Trophoblast cell (in vitro differentiated cells and primary cell): ENCODE measurements at regions not wholly inside any gene's neighbourhood (a gene's known extent, or its start where the extent isn't known, plus 50 kb on each side); places are given as distances from the start of the nearest gene placed in this dataset.

Source experiments
- DNase-seq, 2 donors: peaks; one replicate each; pipeline ENCODE4 v3.0.0-alpha.2; 2016
- H2AFZ ChIP-seq: 2 replicates; pipeline ENCODE4 v1.6.1; 2013; ENCODE audit warnings: low read length, moderate library complexity, mild to moderate bottlenecking; ENCODE audit not compliant: insufficient read depth, poor library complexity
- H2AK5ac ChIP-seq: 2 replicates; pipeline ENCODE4 v1.6.1; 2013; ENCODE audit warnings: mild to moderate bottlenecking, low read length
- H2BK120ac ChIP-seq: 2 replicates; pipeline ENCODE4 v1.6.1; 2013; ENCODE audit warnings: low read length, mild to moderate bottlenecking, moderate library complexity; ENCODE audit not compliant: insufficient read depth, poor library complexity
- H2BK12ac ChIP-seq: 2 replicates; pipeline ENCODE4 v1.6.1; 2013; ENCODE audit warnings: mild to moderate bottlenecking, low read length, moderate library complexity
- H2BK5ac ChIP-seq: 2 replicates; pipeline ENCODE4 v1.6.1; 2013; ENCODE audit warnings: low read length, low read depth, moderate library complexity, mild to moderate bottlenecking; ENCODE audit not compliant: poor library complexity
- H3K14ac ChIP-seq: 2 replicates; pipeline ENCODE4 v1.6.1; 2013; ENCODE audit warnings: mild to moderate bottlenecking, low read length
- H3K18ac ChIP-seq: 2 replicates; pipeline ENCODE4 v1.6.1; 2013; ENCODE audit warnings: mild to moderate bottlenecking, low read length
- H3K23ac ChIP-seq: 2 replicates; pipeline ENCODE4 v1.6.1; 2013; ENCODE audit warnings: low read length
- H3K27ac ChIP-seq: 2 replicates; pipeline ENCODE4 v1.5.1; 2013; ENCODE audit warnings: low read depth, mild to moderate bottlenecking, inconsistent platforms, low read length, moderate library complexity
- H3K27me3 ChIP-seq: 2 replicates; pipeline ENCODE4 v1.6.1; 2013; ENCODE audit warnings: inconsistent platforms, mild to moderate bottlenecking, low read length, moderate library complexity; ENCODE audit not compliant: insufficient read depth
- H3K36me3 ChIP-seq, 2 experiments: 1 replicate in 1 of 2; 2 replicates in 1 of 2; pipeline ENCODE4 v1.6.1; 2013; ENCODE audit warnings: low read length in 2 of 2, mild to moderate bottlenecking in 2 of 2, moderate library complexity in 1 of 2; ENCODE audit not compliant: insufficient read depth in 2 of 2, control insufficient read depth in 1 of 2
- H3K4ac ChIP-seq: 2 replicates; pipeline ENCODE4 v1.6.1; 2013; ENCODE audit warnings: low read depth, mild to moderate bottlenecking, low read length, moderate library complexity
- H3K4me1 ChIP-seq, 2 experiments: 1 replicate in 1 of 2; 2 replicates in 1 of 2; pipeline ENCODE4 v1.6.1; 2013; ENCODE audit warnings: low read length in 2 of 2, mild to moderate bottlenecking in 2 of 2, moderate library complexity in 1 of 2; ENCODE audit not compliant: insufficient read depth in 2 of 2, control insufficient read depth in 1 of 2
- H3K4me2 ChIP-seq: 2 replicates; pipeline ENCODE4 v1.6.1; 2013; ENCODE audit warnings: inconsistent platforms, mild to moderate bottlenecking, low read length, moderate library complexity
- H3K4me3 ChIP-seq: 2 replicates; pipeline ENCODE4 v1.5.1; 2013; ENCODE audit warnings: mild to moderate bottlenecking, low read depth, low read length, inconsistent platforms
- H3K79me1 ChIP-seq: one replicate; pipeline ENCODE4 v1.6.1; 2013; ENCODE audit warnings: low read length
- H3K79me2 ChIP-seq: 2 replicates; pipeline ENCODE4 v1.6.1; 2013; ENCODE audit warnings: low read length, mild to moderate bottlenecking; ENCODE audit not compliant: control insufficient read depth, insufficient read depth, poor library complexity
- H3K9ac ChIP-seq: 2 replicates; pipeline ENCODE4 v1.6.1; 2013; ENCODE audit warnings: mild to moderate bottlenecking, low read length
- H3K9me3 ChIP-seq: 2 replicates; pipeline ENCODE4 v1.6.1; 2013; ENCODE audit warnings: low read depth, mild to moderate bottlenecking, control low read depth, inconsistent platforms, low read length; ENCODE audit not compliant: insufficient read depth
- H4K12ac ChIP-seq: 2 replicates; pipeline ENCODE4 v1.6.1; 2013; ENCODE audit warnings: low read depth, mild to moderate bottlenecking, low read length, moderate library complexity
- H4K8ac ChIP-seq: 2 replicates; pipeline ENCODE4 v1.6.1; 2013; ENCODE audit warnings: low read depth, mild to moderate bottlenecking, low read length, moderate library complexity
- H4K91ac ChIP-seq: one replicate; pipeline ENCODE4 v1.6.1; 2013; ENCODE audit warnings: low read depth, mild to moderate bottlenecking, low read length, moderate library complexity
- WGBS: extraction: QIAGEN DNeasy Blood & Tissue Kit; methylation state at CpG from one replicate; pipeline ENCODE4 v1.1.7; 2013; ENCODE audit warnings: missing lambda C conversion rate; ENCODE audit not compliant: insufficient read length, insufficient coverage; ENCODE audit errors: extremely low coverage; 5-methylcytosine and 5-hydroxymethylcytosine counted together

DNA sequence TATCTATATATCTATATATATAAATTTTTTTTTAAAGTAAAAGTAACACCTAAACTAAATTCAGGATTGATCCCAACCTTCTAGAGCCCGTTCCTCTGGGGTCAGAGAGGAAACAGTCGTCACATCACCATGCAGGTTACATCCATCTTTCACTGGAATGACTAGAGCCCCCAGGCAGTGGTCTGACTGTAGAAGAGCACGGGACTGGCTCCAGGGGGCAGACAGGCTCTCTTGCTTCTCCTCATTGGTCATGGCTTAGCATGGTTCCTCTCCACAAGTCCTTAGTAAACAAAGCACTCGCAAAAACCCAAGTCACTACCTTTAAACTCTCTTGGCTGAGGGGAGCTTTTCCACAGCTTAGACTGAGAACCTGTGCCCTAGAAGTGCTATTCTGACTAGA lies 110.5 kb downstream of the NR2F2 start:
- Histone ChIP-seq H2BK5ac (no peak overlapping the region), H3K36me3 (no peaks in the 10 kb centered on the region), H3K4ac (no peak overlapping the region), H2BK12ac (no peak overlapping the region), H4K8ac (no peak overlapping the region), H3K9ac (no peak overlapping the region), H2BK120ac (no peak overlapping the region), H3K4me1 (no peaks in the 10 kb centered on the region), H3K4me2 (no peak overlapping the region), H2AFZ (no peak overlapping the region), H3K23ac (no peak overlapping the region), H3K79me2 (no peaks in the 10 kb centered on the region), H3K14ac (no peak overlapping the region), H3K79me1 (no peaks in the 10 kb centered on the region), H3K18ac (no peak overlapping the region), H4K91ac (no peak overlapping the region), H3K9me3 (peaks cover 4% of the 10 kb centered on the region), H2AK5ac (no peak overlapping the region), H3K27me3 (no peaks in the 10 kb centered on the region), H3K27ac (no peak overlapping the region), H4K12ac (no peak overlapping the region), H3K4me3 (no peak overlapping the region)
- WGBS, result no CpG with 5 or more reads among the region's 4 CpGs
- DNase-seq, result no peak

GRCh38 chr15:96442076-96442475 lies 111.6 kb downstream of the NR2F2 start:
- Histone ChIP-seq H4K91ac (no peak overlapping the region), H3K27me3 (no peaks in the 10 kb centered on the region), H3K23ac (no peak overlapping the region), H3K14ac (no peak overlapping the region), H3K18ac (no peak overlapping the region), H3K36me3 (no peaks in the 10 kb centered on the region), H3K79me2 (no peaks in the 10 kb centered on the region), H3K4ac (no peak overlapping the region), H3K4me1 (no peaks in the 10 kb centered on the region), H3K9ac (no peak overlapping the region), H2BK12ac (no peak overlapping the region), H3K27ac (no peak overlapping the region), H2BK5ac (no peak overlapping the region), H2BK120ac (no peak overlapping the region), H2AK5ac (no peak overlapping the region), H3K4me3 (no peak overlapping the region), H2AFZ (no peak overlapping the region), H3K9me3 (peaks cover 4% of the 10 kb centered on the region), H3K79me1 (no peaks in the 10 kb centered on the region), H4K12ac (no peak overlapping the region), H3K4me2 (no peak overlapping the region), H4K8ac (no peak overlapping the region)
- WGBS, result no CpG with 5 or more reads among the region's 18 CpGs
- no peak for DNase-seq

DNA sequence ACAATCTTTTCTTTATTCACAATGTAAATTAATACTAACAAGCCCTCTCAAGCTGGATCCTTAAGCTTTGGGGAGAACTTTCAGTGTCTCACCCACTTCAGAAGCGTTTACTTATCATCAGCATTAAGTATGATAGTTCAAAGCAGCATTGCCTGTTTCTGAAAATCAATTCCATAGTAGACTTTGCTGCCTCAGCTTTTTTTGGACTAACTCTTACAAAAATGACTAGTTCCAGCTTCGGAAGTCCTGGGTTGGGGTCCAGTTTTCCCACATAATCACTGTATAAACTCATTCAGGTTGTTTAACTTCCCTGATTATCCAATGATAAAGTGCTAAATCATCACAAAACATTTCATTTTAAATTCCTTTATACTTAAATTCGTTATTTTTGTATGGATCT lies 114.4 kb downstream of the NR2F2 start:
- H3K36me3 ChIP-seq, result no peaks in the 10 kb centered on the region
- no peak overlapping the region for H2BK12ac ChIP-seq

DNA sequence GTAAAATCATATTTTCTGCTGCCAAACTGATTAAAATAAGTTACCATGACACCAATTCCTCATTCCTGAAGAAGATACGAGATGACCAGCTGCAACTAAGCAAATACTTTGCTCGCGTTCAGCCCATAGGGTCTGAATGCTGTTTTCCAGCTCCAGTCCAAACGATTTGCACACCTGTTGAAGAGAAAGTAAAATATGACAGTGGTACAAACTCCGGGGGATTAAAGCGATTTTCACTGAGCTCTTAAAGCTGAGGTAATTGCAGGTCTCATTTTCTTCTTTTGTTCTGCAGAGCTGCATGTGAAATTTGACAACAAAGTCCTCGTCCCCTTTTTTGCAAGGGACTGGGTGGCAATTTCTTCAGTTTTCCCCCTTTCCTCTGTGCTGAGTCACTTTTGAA lies 118.4 kb downstream of the NR2F2 start:
- Histone ChIP-seq H3K4me1 (no peaks in the 10 kb centered on the region), H3K27ac (no peak overlapping the region), H3K18ac (no peak overlapping the region), H3K4me2 (no peak overlapping the region), H3K79me1 (no peaks in the 10 kb centered on the region), H3K9ac (no peak overlapping the region), H3K27me3 (no peaks in the 10 kb centered on the region), H4K12ac (no peak overlapping the region), H4K91ac (no peak overlapping the region), H2BK12ac (no peak overlapping the region), H3K23ac (no peak overlapping the region), H4K8ac (no peak overlapping the region), H2AK5ac (no peak overlapping the region), H2BK120ac (no peak overlapping the region), H3K14ac (no peak overlapping the region), H3K79me2 (no peaks in the 10 kb centered on the region), H3K4me3 (no peak overlapping the region), H3K36me3 (no peaks in the 10 kb centered on the region), H2BK5ac (no peak overlapping the region), H3K9me3 (no peaks in the 10 kb centered on the region), H2AFZ (no peak overlapping the region), H3K4ac (no peak overlapping the region)
- no peak for DNase-seq
- WGBS, result no CpG with 5 or more reads among the region's 7 CpGs

More for the DNA sequence above, 114.4 kb downstream of the NR2F2 start:
- Histone ChIP-seq H3K4me1 (no peaks in the 10 kb centered on the region), H3K4me2 (no peak overlapping the region), H2BK5ac (no peak overlapping the region), H3K4ac (no peak overlapping the region), H3K23ac (no peak overlapping the region), H2AFZ (no peak overlapping the region), H3K9ac (no peak overlapping the region), H3K27ac (no peak overlapping the region), H3K18ac (no peak overlapping the region), H3K79me1 (no peaks in the 10 kb centered on the region), H2BK120ac (no peak overlapping the region), H4K12ac (no peak overlapping the region), H3K27me3 (no peaks in the 10 kb centered on the region), H4K91ac (no peak overlapping the region), H3K4me3 (no peak overlapping the region), H2AK5ac (no peak overlapping the region), H3K79me2 (no peaks in the 10 kb centered on the region), H3K9me3 (peaks cover 4% of the 10 kb centered on the region), H3K14ac (no peak overlapping the region), H4K8ac (no peak overlapping the region)
- no CpG with 5 or more reads among the region's 3 CpGs for WGBS
- DNase-seq, result no peak
